LNCAP (cell line): ENCODE measurements at regions not wholly inside any gene's neighbourhood (a gene's known extent, or its start where the extent isn't known, plus 50 kb on each side); places are given as distances from the start of the nearest gene placed in this dataset.

Source experiments
- TF ChIP-seq, protein P1 (sequence below): fragments of 450-650 bp; IDR thresholded peaks from 2 replicates; pipeline ENCODE4 v1.5.1; 2017; ENCODE audit warnings: mild to moderate bottlenecking

DNA sequence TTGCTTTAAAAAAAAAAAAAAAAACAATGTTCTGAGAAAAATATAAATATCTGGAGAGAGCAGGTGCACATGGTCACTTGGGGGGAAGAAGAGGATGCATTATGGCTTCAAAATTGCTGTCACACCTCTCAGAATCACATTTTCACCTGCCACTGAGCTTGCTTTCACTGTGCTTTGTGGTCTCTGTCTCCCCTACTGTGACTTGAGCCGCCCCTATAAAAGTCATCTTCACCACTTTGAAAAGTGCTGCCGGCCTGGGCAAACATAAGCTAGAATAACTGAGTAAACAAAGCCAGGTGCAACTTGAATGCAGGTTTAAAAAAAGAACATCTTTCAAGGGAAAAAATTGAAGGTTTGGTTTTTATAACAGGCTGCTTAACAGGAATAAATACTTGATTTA lies 368.1 kb upstream of the GRIA1 start:
- TF ChIP-seq, protein P1, sequence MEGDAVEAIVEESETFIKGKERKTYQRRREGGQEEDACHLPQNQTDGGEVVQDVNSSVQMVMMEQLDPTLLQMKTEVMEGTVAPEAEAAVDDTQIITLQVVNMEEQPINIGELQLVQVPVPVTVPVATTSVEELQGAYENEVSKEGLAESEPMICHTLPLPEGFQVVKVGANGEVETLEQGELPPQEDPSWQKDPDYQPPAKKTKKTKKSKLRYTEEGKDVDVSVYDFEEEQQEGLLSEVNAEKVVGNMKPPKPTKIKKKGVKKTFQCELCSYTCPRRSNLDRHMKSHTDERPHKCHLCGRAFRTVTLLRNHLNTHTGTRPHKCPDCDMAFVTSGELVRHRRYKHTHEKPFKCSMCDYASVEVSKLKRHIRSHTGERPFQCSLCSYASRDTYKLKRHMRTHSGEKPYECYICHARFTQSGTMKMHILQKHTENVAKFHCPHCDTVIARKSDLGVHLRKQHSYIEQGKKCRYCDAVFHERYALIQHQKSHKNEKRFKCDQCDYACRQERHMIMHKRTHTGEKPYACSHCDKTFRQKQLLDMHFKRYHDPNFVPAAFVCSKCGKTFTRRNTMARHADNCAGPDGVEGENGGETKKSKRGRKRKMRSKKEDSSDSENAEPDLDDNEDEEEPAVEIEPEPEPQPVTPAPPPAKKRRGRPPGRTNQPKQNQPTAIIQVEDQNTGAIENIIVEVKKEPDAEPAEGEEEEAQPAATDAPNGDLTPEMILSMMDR, result no peak

DNA sequence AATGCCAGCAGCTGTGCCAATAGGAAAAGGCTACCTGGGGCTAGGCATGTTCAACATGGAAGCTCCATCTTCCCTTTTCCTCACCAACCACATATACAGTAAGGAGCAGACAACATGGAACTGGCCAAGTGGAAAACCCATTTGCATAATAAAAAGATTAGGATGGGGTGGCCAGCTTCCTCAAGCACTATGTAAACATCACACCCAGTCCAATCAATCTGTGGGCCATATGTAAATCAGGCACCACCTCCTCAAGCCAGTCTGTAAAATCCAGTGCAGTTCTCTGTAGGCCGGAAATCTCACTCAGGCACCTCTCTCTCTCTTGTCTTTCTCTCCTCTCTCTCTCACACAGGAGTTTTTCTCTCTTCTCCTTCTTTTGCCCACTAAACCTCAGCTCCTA lies 360.2 kb upstream of the GRIA1 start:
- TF ChIP-seq, protein P1, result no peak

DNA sequence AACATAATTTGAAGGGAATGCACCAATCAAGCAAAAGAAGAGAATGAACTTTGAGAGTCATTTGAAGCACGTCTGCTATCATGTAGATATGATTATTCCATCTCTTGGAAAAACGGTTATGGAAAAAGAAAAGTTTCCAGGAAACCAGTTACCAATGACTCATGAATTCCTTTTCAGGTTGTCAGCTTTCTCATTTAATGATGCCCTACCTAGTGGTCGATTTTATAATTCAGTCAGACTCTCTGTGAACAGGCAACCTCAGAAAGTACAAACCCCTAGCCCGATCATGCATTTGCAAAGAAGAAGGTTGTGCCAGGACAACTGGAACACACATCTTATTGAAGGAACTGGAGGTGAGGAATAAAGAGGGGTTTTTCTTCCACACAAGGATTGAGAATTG lies 355.1 kb upstream of the GRIA1 start:
- TF ChIP-seq, protein P1, result no peak

DNA sequence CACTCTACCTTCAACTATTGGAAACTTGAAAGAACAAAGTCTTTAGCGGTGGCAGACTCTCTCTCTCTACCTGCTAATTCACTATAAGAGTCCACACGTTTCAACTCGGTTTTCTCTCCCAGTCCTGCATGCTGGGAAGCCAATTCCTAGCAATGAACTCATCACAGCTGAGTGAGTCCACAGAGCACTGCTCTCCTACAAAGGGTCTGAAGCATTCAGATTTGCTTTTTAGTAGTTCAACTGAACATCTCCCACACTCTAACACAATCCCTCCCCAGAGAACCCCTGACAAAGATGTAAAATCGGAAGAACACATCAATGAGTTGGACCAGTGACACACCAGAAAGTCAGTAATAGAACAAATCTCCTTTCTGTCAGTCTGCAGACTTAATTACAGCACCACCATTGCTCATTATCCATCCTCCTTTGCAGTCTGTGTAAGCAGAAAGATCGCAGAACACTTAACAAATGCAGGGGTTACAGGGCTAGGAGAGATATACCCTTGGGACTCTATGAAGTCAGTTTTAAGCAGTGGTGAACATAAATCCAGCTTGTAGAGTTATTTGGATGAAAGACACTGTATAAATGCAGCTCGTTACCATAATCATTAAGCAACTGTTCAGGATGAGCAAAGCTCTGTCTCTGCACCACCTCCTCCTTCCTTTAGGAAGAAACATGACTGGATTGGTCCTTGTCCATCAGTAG lies 353.4 kb upstream of the GRIA1 start:
- TF ChIP-seq, protein P1, result no peak

DNA sequence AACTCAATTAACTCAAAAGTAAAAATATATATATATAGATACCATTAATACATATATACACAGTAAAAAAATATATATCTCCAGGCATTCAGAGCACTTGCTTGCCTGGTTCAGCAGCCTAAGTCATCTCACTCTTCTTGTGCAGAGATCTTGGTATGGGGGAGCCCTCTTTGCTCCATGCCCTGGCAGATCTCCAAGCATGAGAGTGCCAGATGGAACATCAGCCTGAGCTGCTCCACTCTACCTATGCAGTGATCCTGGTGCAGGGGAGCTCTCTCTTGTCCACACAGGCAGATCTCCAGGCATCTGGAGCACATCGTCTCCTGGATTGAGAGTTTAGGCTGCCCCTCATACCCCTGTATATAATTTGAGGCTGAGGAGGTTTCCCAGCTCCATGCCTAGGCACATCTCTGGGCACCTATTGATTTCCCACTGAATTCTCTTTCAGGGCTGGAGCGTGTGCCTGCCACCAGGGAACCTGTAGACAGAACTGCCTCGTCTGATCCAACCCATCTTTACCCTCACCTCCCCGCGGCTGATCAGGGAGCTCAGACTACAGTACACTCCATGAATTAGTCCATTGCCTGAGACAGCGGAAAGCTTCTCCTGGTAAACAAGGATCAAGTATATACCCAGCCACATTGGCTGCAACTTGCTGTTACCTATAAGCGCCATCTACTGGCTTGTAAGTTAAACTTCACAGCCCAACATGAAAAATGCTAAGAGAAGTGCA lies 342.4 kb upstream of the GRIA1 start:
- TF ChIP-seq, protein P1, result peak; percentile 57

DNA sequence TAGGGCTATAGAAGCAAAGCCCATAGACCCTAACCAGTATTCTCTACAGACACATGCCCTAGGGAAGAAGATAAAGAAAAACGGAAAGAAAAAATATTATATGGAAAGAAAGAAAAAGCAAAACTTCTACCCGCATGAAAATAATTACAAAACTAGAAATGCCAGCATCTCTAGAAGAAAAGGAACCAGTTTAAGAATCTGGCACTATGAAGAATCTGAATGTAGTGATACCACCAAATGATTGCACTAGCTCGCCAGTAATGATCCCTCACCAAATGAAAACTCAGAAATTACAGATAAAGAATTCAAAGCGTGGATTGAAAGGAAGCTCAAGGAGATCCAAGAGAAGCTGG lies 341.9 kb upstream of the GRIA1 start:
- TF ChIP-seq, protein P1, result peak; percentile 15; the same call in 1 of the 2 replicates

DNA sequence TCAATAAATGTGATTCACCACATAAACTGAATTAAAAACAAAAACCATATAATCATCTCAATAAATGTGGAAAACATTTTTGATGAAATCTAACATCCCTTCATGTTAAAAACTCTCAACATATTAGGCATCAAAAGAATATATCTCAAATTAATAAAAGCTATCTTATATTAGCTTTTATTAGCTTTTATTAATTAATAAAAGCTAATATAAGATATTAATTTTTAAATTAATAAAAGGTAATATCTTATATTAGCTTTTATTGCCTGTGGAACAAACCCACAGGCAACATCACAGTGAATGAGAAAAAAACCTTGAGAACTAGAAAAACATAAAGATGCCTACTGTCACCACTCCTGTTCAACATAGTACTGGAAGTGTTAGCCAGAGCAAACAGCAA lies 338.9 kb upstream of the GRIA1 start:
- TF ChIP-seq, protein P1, result no peak
